GM12878 (cell line): ENCODE measurements at regions not wholly inside any gene's neighbourhood (a gene's known extent, or its start where the extent isn't known, plus 50 kb on each side); places are given as distances from the start of the nearest gene placed in this dataset.

ENCODE experiments used
- ATAC-seq: fragments of 200-7000 bp; cut with Tn5 transposase; 3 replicates; pipeline ENCODE4 v1.9.1; 2020; ENCODE audit warnings: mild to moderate bottlenecking, moderate library complexity
- BruUV-seq: library from RNA; stranded (reverse); fragments of 400-500 nt; replicated peaks from 2 replicates; lab custom pipeline; 2021; lab: Mats Ljungman, UMichigan
- CTCF ChIA-PET: fragments of 300-600 bp; sonication (Branson Sonifier 250); formaldehyde crosslinking; extraction: SDS; loops from one replicate; lab custom pipeline; 2021; ENCODE audit warnings: inconsistent platforms; lab: Yijun Ruan, JAX
- POLR2A ChIA-PET: fragments of 350-600 bp; formaldehyde crosslinking; extraction: SDS; loops from one replicate; lab custom pipeline; 2021; ENCODE audit warnings: inconsistent platforms; lab: Charles Lee
- RAD21 ChIA-PET: fragments of 300-600 bp; sonication (Branson Sonifier 250); formaldehyde crosslinking; loops from one replicate; lab custom pipeline; 2023; ENCODE audit warnings: antibody characterized with exemption; ENCODE audit not compliant: unreplicated experiment; lab: Charles Lee
- SMC1A ChIA-PET: fragments of 300-600 bp; sonication (Branson Sonifier 250); formaldehyde crosslinking; loops from one replicate; lab custom pipeline; 2023; ENCODE audit not compliant: unreplicated experiment, uncharacterized antibody; lab: Charles Lee
- DNase-seq: peaks from one replicate; pipeline ENCODE4 v3.0.0-alpha.2; 2011; ENCODE audit warnings: low read depth, low spot score
- FAIRE-seq: peaks from 3 replicates; lab custom pipeline; 2011; peaks lifted over from hg19 to GRCh38; lab: Jason Lieb, UNC
- H2AFZ ChIP-seq: 2 replicates; pipeline ENCODE4 v1.6.0; 2011; ENCODE audit warnings: low read depth, low read length, control low read depth; ENCODE audit not compliant: control insufficient read depth
- H3K27ac ChIP-seq: 2 replicates; pipeline ENCODE4 v1.5.1; 2011; ENCODE audit warnings: control low read depth; ENCODE audit not compliant: control insufficient read depth, insufficient read depth
- H3K27me3 ChIP-seq, 2 experiments: replicated peaks in 1 of 2; 2 replicates each; pipeline versions ENCODE4 v1.6.0 to v1.6.1; 2011; ENCODE audit warnings: low read length in 1 of 2; ENCODE audit not compliant: control insufficient read depth in 2 of 2, insufficient read depth in 2 of 2
- H3K36me3 ChIP-seq, 2 experiments: 2 replicates each; pipeline ENCODE4 v1.5.1; 2011; ENCODE audit warnings: low read length in 1 of 2; ENCODE audit not compliant: control insufficient read depth in 2 of 2, insufficient read depth in 2 of 2
- H3K4me1 ChIP-seq: 2 replicates; pipeline ENCODE4 v1.6.1; 2011; ENCODE audit warnings: mild to moderate bottlenecking, low read length, moderate library complexity, mixed read lengths; ENCODE audit not compliant: control insufficient read depth, insufficient read depth
- H3K4me2 ChIP-seq: 2 replicates; pipeline ENCODE4 v1.6.0; 2011; ENCODE audit warnings: control low read depth; ENCODE audit not compliant: control insufficient read depth, insufficient read depth
- H3K4me3 ChIP-seq: fragments of 200-600 bp; sonication (generic); 2 replicates; pipeline ENCODE4 v1.5.1; 2016
- H3K79me2 ChIP-seq: 2 replicates; pipeline ENCODE4 v1.6.0; 2011; ENCODE audit warnings: low read length; ENCODE audit not compliant: control insufficient read depth, insufficient read depth
- H3K9ac ChIP-seq: 2 replicates; pipeline ENCODE4 v1.8.0; 2011; ENCODE audit warnings: low read length, control low read depth, mixed read lengths; ENCODE audit not compliant: control insufficient read depth, insufficient read depth
- H3K9me3 ChIP-seq: replicated peaks from 3 replicates; pipeline ENCODE4 v1.5.1; 2011; ENCODE audit warnings: mild to moderate bottlenecking, low read length; ENCODE audit not compliant: control insufficient read depth, insufficient read depth
- H4K20me1 ChIP-seq: 2 replicates; pipeline ENCODE4 v1.6.0; 2011; ENCODE audit not compliant: control insufficient read depth, insufficient read depth
- CBFB ChIP-seq: IDR thresholded peaks from 2 replicates; pipeline ENCODE4 v1.6.1; 2016; ENCODE audit warnings: antibody characterized with exemption, low read depth
- FOS ChIP-seq: IDR thresholded peaks from 3 replicates; pipeline ENCODE4 v1.6.1; 2011; ENCODE audit warnings: borderline replicate concordance; ENCODE audit not compliant: insufficient read length; ENCODE audit errors: extremely low read depth
- GABPA ChIP-seq: IDR thresholded peaks from 2 replicates; pipeline ENCODE4 v1.6.1; 2014; ENCODE audit warnings: antibody characterized with exemption, low read depth, mild to moderate bottlenecking, inconsistent platforms
- IRF3 ChIP-seq: fragments of 450-650 bp; IDR thresholded peaks from 2 replicates; pipeline ENCODE4 v1.6.1; 2014; ENCODE audit warnings: mild to moderate bottlenecking
- MEF2B ChIP-seq: fragments of 450-650 bp; IDR thresholded peaks from 2 replicates; pipeline ENCODE4 v1.6.1; 2018; ENCODE audit warnings: mild to moderate bottlenecking, moderate library complexity; ENCODE audit not compliant: partially characterized antibody, poor library complexity, severe bottlenecking
- POLR2AphosphoS2 ChIP-seq: IDR thresholded peaks from 2 replicates; pipeline ENCODE4 v1.6.1; 2011; ENCODE audit warnings: low read depth, mild to moderate bottlenecking, low read length, improper control_type of control experiment, moderate library complexity
- RELB ChIP-seq: fragments of 450-650 bp; IDR thresholded peaks from 2 replicates; pipeline ENCODE4 v1.6.1; 2017; ENCODE audit warnings: low read depth, mild to moderate bottlenecking, moderate library complexity
- SKIL ChIP-seq: fragments of 450-650 bp; IDR thresholded peaks from 2 replicates; pipeline ENCODE4 v1.6.1; 2017; ENCODE audit warnings: mild to moderate bottlenecking, low read depth, inconsistent platforms; ENCODE audit not compliant: poor library complexity, severe bottlenecking
- TBL1XR1 ChIP-seq: IDR thresholded peaks from 2 replicates; pipeline ENCODE4 v1.6.1; 2012; ENCODE audit warnings: low read depth, low read length, improper control_type of control experiment
- TCF3 ChIP-seq: IDR thresholded peaks from 2 replicates; pipeline ENCODE4 v1.6.1; 2012; ENCODE audit warnings: low read depth, mild to moderate bottlenecking, low read length, borderline replicate concordance; ENCODE audit not compliant: insufficient read depth
- ZBTB11 ChIP-seq: fragments of 450-650 bp; formaldehyde crosslinking; IDR thresholded peaks from 2 replicates; pipeline ENCODE4 v1.5.0; 2022; ENCODE audit warnings: mild to moderate bottlenecking, missing genetic modification characterization
- ZNF217 ChIP-seq: fragments of 450-650 bp; IDR thresholded peaks from 2 replicates; pipeline ENCODE4 v1.6.1; 2017; ENCODE audit warnings: antibody characterized with exemption, mild to moderate bottlenecking
- WGBS: methylation state at CpG from one replicate; pipeline ENCODE4 v1.1.6; 2016; ENCODE audit warnings: low lambda C conversion rate; ENCODE audit not compliant: insufficient replicate concordance, insufficient coverage; ENCODE audit errors: missing lambda C conversion rate; 5-methylcytosine and 5-hydroxymethylcytosine counted together
- in situ Hi-C: fragments of 300-500 bp; cut with MboI; formaldehyde crosslinking; loops from 9 replicates; pipeline ENCODE4 v1.14.3; 2018; ENCODE audit warnings: mixed read lengths
- intact Hi-C: fragments of 100-400 bp; cut with micrococcal nuclease; formaldehyde crosslinking; loops from one replicate; pipeline ENCODE4 v1.14.2; 2022; ENCODE audit not compliant: unreplicated experiment

GRCh38 chr10:15451137-15452094 is 80.3 kb upstream of the FAM171A1 start (continued):
- no peak for TF ChIP-seq RELB
- no peak for TF ChIP-seq ZBTB11 (CRISPR knock-in tag)
- no peak for TF ChIP-seq TBL1XR1
- TF ChIP-seq, all 136 proteins: peak for 0

GRCh38 chr10:15448598-15448997 is 77.5 kb upstream of the FAM171A1 start:
- no peaks in the 10 kb centered on the region for H3K36me3 ChIP-seq
- no peak overlapping the region for H2AFZ ChIP-seq
- no peaks in the 10 kb centered on the region for H3K27me3 ChIP-seq
- 41% methylated on average over 9 of the region's 9 CpGs for WGBS
- ATAC-seq = no peak
- no TSS peak for BruUV-seq
- ChIA-PET CTCF (no interaction called here), RAD21 (no interaction called here), SMC1A (no interaction called here), POLR2A (no interaction called here)
- no peak overlapping the region for H3K9ac ChIP-seq
- H3K9me3 ChIP-seq = no peaks in the 10 kb centered on the region
- intact Hi-C loops (no loop called here), in situ Hi-C loops (no loop called here)
- no peaks in the 10 kb centered on the region for H3K79me2 ChIP-seq
- no peak overlapping the region for H3K4me2 ChIP-seq
- no peak overlapping the region for H3K4me3 ChIP-seq
- DNase-seq = no peak
- no peaks in the 10 kb centered on the region for H4K20me1 ChIP-seq
- H3K4me1 ChIP-seq = no peaks in the 10 kb centered on the region
- H3K27ac ChIP-seq = no peak overlapping the region
- no peak for FAIRE-seq
- no peak for TF ChIP-seq TCF3
- no peak for TF ChIP-seq FOS
- no peak for TF ChIP-seq SKIL
- no peak for TF ChIP-seq CBFB
- TF ChIP-seq MEF2B = no peak
- TF ChIP-seq IRF3 = no peak
- TF ChIP-seq GABPA = no peak
- no peak for TF ChIP-seq POLR2AphosphoS2
- no peak for TF ChIP-seq ZNF217
